K562 (cell line): ENCODE measurements at regions not wholly inside any gene's neighbourhood (a gene's known extent, or its start where the extent isn't known, plus 50 kb on each side); places are given as distances from the start of the nearest gene placed in this dataset.
"Not testable (repeated sequence)": the region's sequence is repeated elsewhere in the genome, so short reads cannot be mapped to it uniquely, and the experiment has no call there.

Experiments used
- ATAC-seq: fragments of 200-7000 bp; cut with Tn5 transposase; 3 replicates; pipeline ENCODE4 v1.9.1; 2020; ENCODE audit warnings: moderate library complexity
- BruUV-seq: library from RNA; stranded (reverse); fragments of 400-500 nt; replicated peaks from 2 replicates; lab custom pipeline; 2021; lab: Mats Ljungman, UMichigan
- CTCF ChIA-PET: fragments of 300-600 bp; formaldehyde crosslinking; extraction: SDS; loops from one replicate; lab custom pipeline; 2021; ENCODE audit warnings: low intra/inter-chr PET ratio; lab: Yijun Ruan, JAX
- POLR2A ChIA-PET: fragments of 300-600, 350-650 bp; sonication (Branson Sonifier 250); formaldehyde crosslinking; extraction: SDS; loops from one replicate; lab custom pipeline; 2021; ENCODE audit warnings: antibody characterized with exemption, inconsistent platforms; lab: Yijun Ruan, JAX
- DNase-seq, 4 experiments: peaks; one replicate each; pipeline versions ENCODE4 v3.0.0 to v3.0.0-alpha.2; 2011 to 2018; ENCODE audit warnings: low spot score in 3 of 4, mixed read lengths in 3 of 4; ENCODE audit errors: extremely low read depth in 1 of 4
- FAIRE-seq: peaks from 2 replicates; lab custom pipeline; 2011; peaks lifted over from hg19 to GRCh38; lab: Jason Lieb, UNC
- H2AFZ ChIP-seq: 2 replicates; pipeline ENCODE4 v1.6.0; 2011; ENCODE audit warnings: low read depth, low read length, control low read depth, inconsistent platforms
- H3K27ac ChIP-seq: fragments of 200-600 bp; 3 replicates; pipeline ENCODE4 v1.8.0; 2011; ENCODE audit warnings: low read depth, mild to moderate bottlenecking, control low read depth, inconsistent platforms, low read length, moderate library complexity, mixed read lengths; ENCODE audit errors: extremely low read depth
- H3K27me3 ChIP-seq, 2 experiments: fragments of 300-600 bp in 1 of 2; 2 replicates in 1 of 2; 3 replicates in 1 of 2; pipeline versions ENCODE4 v1.6.0 to v1.8.0; 2011; ENCODE audit warnings: inconsistent platforms in 2 of 2, low read length in 2 of 2, mild to moderate bottlenecking in 1 of 2, mixed read lengths in 1 of 2, moderate library complexity in 1 of 2; ENCODE audit not compliant: control insufficient read depth in 2 of 2, insufficient read depth in 2 of 2
- H3K36me3 ChIP-seq: fragments of 300-600 bp; 3 replicates; pipeline ENCODE4 v1.8.0; 2011; ENCODE audit warnings: mild to moderate bottlenecking, low read length, inconsistent platforms; ENCODE audit not compliant: control insufficient read depth, insufficient read depth
- H3K4me1 ChIP-seq, 2 experiments: fragments of 200-600 bp in 1 of 2; replicated peaks in 1 of 2; 2 replicates in 1 of 2; 3 replicates in 1 of 2; pipeline versions ENCODE4 v1.5.1 to v1.8.0; 2011; ENCODE audit warnings: inconsistent platforms in 2 of 2, low read length in 2 of 2, mild to moderate bottlenecking in 1 of 2, mixed read lengths in 1 of 2, moderate library complexity in 1 of 2; ENCODE audit not compliant: control insufficient read depth in 2 of 2, insufficient read depth in 2 of 2
- H3K4me2 ChIP-seq: 2 replicates; pipeline ENCODE4 v1.6.1; 2011; ENCODE audit warnings: low read length, control low read depth, inconsistent platforms, mixed read lengths; ENCODE audit not compliant: insufficient read depth
- H3K4me3 ChIP-seq: fragments of 200-600 bp; sonication (generic), shearing (Covaris generic); 2 replicates; pipeline ENCODE4 v1.5.1; 2016; ENCODE audit warnings: control low read depth, inconsistent platforms
- H3K79me2 ChIP-seq: fragments of 200-600 bp; 3 replicates; pipeline ENCODE4 v1.8.0; 2011; ENCODE audit warnings: low read length, inconsistent platforms; ENCODE audit not compliant: control insufficient read depth, insufficient read depth
- H3K9ac ChIP-seq, 2 experiments: 2 replicates each; pipeline versions ENCODE4 v1.6.0 to v1.6.1; 2011; ENCODE audit warnings: low read depth in 2 of 2, low read length in 2 of 2, control low read depth in 1 of 2, inconsistent platforms in 1 of 2, mild to moderate bottlenecking in 1 of 2, mixed read lengths in 1 of 2; ENCODE audit not compliant: insufficient read depth in 1 of 2
- H3K9me1 ChIP-seq: one replicate; pipeline ENCODE4 v1.6.0; 2011; ENCODE audit warnings: inconsistent platforms, mild to moderate bottlenecking, low read length, moderate library complexity; ENCODE audit not compliant: control insufficient read depth, insufficient read depth
- H3K9me3 ChIP-seq: replicated peaks from 2 replicates; pipeline ENCODE4 v1.5.1; 2011; ENCODE audit warnings: low read depth, low read length, inconsistent platforms; ENCODE audit not compliant: control insufficient read depth, insufficient read depth
- H4K20me1 ChIP-seq: replicated peaks from 2 replicates; pipeline ENCODE4 v1.6.1; 2011; ENCODE audit warnings: low read length, inconsistent platforms, mixed read lengths; ENCODE audit not compliant: control insufficient read depth, insufficient read depth
- WGBS: fragments of 100-300 bp; shearing (Covaris generic); methylation state at CpG from one replicate; pipeline ENCODE4 v1.1.6; 2016; ENCODE audit warnings: low coverage, mixed read lengths; ENCODE audit not compliant: insufficient coverage; ENCODE audit errors: missing lambda C conversion rate; 5-methylcytosine and 5-hydroxymethylcytosine counted together
- in situ Hi-C: fragments of 300-500 bp; cut with MboI; formaldehyde crosslinking; loops from 4 replicates; pipeline ENCODE4 v1.15.0; 2018; ENCODE audit warnings: inconsistent platforms, mixed read lengths
- intact Hi-C: fragments of 100-400 bp; cut with micrococcal nuclease; formaldehyde crosslinking; loops from 2 replicates; pipeline ENCODE4 v1.14.2; 2022

DNA sequence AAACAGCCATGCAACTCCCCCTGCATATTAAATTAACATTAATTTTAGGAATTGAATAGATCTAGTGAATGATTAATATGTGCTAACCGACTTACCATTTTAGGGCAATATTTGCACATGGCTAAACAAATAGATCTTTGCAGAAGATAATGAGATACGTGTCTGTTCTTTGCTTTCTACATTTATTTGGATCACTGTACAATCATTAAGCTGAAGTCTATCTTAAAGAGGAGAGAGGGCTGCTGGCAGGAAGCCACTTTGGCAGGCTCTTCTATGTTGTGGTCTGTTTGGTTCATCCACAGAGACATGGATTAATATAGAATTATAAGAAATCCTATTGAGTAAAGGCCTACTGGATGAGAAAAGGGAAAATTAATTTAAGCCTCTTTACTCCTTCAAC lies 318.5 kb downstream of the ANKRD30B start:
- H3K9me3 ChIP-seq, H3K4me1 ChIP-seq, H2AFZ ChIP-seq, H3K4me2 ChIP-seq, H3K9me1 ChIP-seq, DNase-seq, H3K9ac ChIP-seq, POLR2A ChIA-PET, FAIRE-seq, BruUV-seq, H3K27me3 ChIP-seq, H3K27ac ChIP-seq, in situ Hi-C loops, CTCF ChIA-PET, H3K36me3 ChIP-seq, intact Hi-C loops, H4K20me1 ChIP-seq, H3K79me2 ChIP-seq, H3K4me3 ChIP-seq, ATAC-seq: not testable (repeated sequence)
- 0% methylated on average over 2 of the region's 2 CpGs for WGBS

DNA sequence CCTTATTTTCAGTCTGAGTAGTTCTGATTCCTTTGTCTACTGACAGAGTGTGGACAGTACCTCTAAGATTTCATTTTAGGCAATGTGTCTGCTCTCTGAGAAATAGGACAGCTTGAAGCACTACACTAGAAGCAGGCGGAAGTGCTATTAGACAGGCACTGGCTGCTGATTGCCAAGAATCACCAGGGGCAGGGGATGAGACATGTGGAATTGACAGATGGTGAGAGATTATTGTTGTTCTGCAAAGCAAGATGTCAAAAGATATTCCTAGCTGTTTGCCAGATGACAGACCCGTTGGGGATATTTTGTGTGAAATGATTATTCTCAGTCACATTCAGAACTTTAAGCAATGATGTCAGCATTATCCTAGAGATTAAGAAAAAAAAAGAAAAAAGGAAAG lies 323.3 kb downstream of the ANKRD30B start:
- H3K27ac ChIP-seq, H4K20me1 ChIP-seq, FAIRE-seq, BruUV-seq, intact Hi-C loops, H3K4me3 ChIP-seq, ATAC-seq, CTCF ChIA-PET, DNase-seq, H3K4me2 ChIP-seq, H3K4me1 ChIP-seq, H2AFZ ChIP-seq, H3K9me3 ChIP-seq, H3K9ac ChIP-seq, H3K36me3 ChIP-seq, H3K79me2 ChIP-seq, H3K27me3 ChIP-seq, H3K9me1 ChIP-seq, in situ Hi-C loops, POLR2A ChIA-PET: not testable (repeated sequence)
- 6% methylated on average over 2 of the region's 2 CpGs for WGBS
